Fibroblast of the aortic adventitia (primary cell): ENCODE measurements at regions not wholly inside any gene's neighbourhood (a gene's known extent, or its start where the extent isn't known, plus 50 kb on each side); places are given as distances from the start of the nearest gene placed in this dataset.
"Not testable (repeated sequence)": the region's sequence is repeated elsewhere in the genome, so short reads cannot be mapped to it uniquely, and the experiment has no call there.

Source experiments
- DNase-seq: peaks from one replicate; pipeline ENCODE4 v3.0.0-alpha.2; 2010; ENCODE audit warnings: low read depth
- H3K4me3 ChIP-seq: 2 replicates; pipeline ENCODE4 v1.5.1; 2011; ENCODE audit warnings: low read depth, mild to moderate bottlenecking, control low read depth, low read length, moderate library complexity
- CTCF ChIP-seq: IDR thresholded peaks from 2 replicates; pipeline ENCODE4 v1.5.1; 2011; ENCODE audit warnings: mild to moderate bottlenecking, low read length, control low read depth, inconsistent platforms; ENCODE audit not compliant: insufficient read depth

GRCh38 chr6:40823917-40824891 lies 214.8 kb downstream of the UNC5CL start:
- DNase-seq, result peak; percentile 68
- peak; percentile 69 for TF ChIP-seq CTCF
- H3K4me3 ChIP-seq, result not testable (repeated sequence)

DNA sequence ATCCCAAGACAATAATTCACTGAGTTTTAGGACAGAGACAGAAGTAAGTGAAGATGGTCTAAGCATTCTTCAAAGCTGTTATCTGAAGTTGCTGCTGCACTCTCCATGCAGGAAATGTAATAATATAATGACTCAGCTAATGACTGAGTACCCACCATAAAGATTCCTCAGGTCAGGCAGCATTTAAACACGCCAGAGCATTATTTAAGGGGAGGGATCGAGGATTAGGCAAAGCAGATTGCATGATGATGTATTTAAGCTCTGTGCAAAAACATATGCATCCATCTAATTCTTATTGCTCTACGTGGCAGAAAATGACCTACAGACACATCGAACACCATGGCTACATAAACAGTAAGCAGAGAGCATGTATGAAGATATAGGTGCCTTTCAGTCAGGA lies 216.4 kb downstream of the UNC5CL start:
- DNase-seq, result no peak
- no peak for TF ChIP-seq CTCF
- no peak overlapping the region for H3K4me3 ChIP-seq

DNA sequence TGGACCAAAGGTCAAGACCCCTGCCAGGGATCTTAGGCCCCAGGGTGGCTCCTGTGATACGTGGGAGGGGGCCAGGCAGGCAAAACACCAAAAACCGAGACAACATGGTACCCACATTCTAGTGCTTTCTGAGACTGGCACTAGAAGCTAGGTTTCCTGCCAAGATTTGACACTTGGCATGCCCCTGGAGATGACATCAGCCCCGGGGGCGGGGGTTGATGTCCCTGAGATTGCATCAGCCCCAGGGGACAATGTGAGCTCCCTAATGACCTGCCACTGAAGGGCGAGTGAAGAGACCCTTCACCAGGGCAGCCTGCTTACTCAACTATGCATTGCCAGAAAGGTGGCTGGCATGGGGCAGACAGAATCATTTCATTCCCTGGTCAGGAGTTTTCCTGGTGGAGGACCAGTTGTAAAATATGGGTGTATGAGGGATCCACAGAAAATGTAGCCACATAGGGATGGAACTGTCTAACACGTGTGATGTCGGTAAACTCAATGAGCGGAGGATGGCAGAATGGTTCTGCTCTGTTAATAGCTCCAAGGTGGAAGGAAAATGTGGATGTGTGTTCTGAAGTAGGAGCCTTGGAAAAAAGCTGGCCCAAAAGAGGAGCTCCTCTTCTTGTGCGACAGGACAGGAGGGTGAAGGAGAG lies 219.7 kb downstream of the UNC5CL start:
- TF ChIP-seq CTCF, result no peak
- H3K4me3 ChIP-seq, result no peak overlapping the region
- no peak for DNase-seq

GRCh38 chr6:40817369-40817768 lies 221.7 kb downstream of the UNC5CL start:
- no peak for DNase-seq
- H3K4me3 ChIP-seq, result no peak overlapping the region
- TF ChIP-seq CTCF, result no peak

DNA sequence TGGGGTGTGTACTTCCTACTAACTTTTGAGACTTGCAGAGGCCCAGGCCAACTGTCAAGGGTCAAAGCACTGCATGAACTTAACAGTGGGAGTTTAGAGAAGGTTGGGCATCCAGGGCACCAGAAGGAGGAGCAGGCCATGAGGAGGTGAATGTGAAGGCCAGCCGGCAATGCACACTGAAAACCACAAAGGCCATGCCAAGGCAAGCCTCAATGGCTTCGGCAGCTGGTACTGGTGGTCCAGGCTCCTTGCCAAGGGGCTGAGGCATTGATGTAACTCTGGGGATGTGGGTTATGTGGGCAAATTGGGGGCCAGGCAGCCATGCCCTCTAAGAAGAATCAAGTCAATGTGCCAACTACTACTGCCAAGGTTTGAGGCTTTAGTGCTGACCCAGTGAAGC lies 222.4 kb downstream of the UNC5CL start:
- no peak for DNase-seq
- H3K4me3 ChIP-seq, result no peak overlapping the region
- no peak for TF ChIP-seq CTCF

- TF ChIP-seq CTCF, result no peak
- DNase-seq, result no peak
- no peak overlapping the region for H3K4me3 ChIP-seq
These were observed 223.3 kb downstream of the UNC5CL start for GRCh38 chr6:40815731-40816130.
